HG03108 (cell line): ENCODE measurements at regions not wholly inside any gene's neighbourhood (a gene's known extent, or its start where the extent isn't known, plus 50 kb on each side); places are given as distances from the start of the nearest gene placed in this dataset.
"Not testable (repeated sequence)": the region's sequence is repeated elsewhere in the genome, so short reads cannot be mapped to it uniquely, and the experiment has no call there.

Experiments used
- ATAC-seq: cut with Tn5 transposase; IDR thresholded peaks from one replicate; pipeline ENCODE4 v1.9.1; 2021; ENCODE audit warnings: moderate library complexity; ENCODE audit not compliant: unreplicated experiment

DNA sequence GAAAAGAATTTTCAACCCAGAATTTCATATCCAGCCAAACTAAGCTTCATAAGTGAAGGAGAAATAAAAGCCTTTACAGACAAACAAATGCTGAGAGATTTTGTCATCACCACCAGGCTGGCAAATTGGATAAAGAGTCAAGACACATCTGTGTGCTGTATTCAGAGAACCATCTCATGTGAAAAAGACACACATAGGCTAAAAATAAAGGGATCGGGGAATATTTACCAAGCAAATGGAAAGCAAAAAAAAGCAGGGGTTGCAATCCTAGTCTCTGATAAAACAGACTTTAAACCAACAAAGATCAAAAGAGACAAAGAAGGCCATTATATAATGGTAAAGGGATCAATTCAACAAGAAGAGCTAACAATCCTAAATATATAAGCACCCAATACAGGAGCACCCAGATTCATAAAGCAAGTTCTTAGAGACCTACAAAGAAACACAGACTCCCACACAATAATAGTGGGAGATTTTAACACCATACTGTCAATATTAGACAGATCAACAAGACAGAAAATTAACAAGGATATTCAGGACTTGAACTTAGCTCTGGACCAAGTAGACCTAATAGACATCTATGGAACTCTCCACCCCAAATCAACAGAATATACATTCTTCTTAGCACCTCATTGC is 55.9 kb upstream of the ACSM6 start:
- not testable (repeated sequence) for ATAC-seq

DNA sequence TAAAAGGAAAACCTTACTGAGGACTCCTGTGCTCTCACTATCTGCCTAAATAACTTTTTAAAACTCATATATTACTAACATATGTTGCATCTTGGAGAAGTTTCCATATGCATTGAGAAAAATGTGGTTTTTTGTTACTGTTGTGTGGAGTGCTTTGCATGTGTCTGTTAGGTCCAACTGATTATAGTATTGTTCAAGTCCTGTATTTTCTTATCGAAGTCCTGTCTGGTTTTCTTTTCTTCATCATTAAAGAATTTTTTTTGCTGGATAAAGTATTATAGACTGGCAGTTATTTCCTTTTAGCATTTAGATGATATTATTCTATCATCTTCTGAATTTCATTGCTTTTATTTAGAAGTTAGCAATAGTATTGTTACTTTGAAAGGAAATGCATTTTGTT is 59.5 kb upstream of the ACSM6 start:
- ATAC-seq: no peak

DNA sequence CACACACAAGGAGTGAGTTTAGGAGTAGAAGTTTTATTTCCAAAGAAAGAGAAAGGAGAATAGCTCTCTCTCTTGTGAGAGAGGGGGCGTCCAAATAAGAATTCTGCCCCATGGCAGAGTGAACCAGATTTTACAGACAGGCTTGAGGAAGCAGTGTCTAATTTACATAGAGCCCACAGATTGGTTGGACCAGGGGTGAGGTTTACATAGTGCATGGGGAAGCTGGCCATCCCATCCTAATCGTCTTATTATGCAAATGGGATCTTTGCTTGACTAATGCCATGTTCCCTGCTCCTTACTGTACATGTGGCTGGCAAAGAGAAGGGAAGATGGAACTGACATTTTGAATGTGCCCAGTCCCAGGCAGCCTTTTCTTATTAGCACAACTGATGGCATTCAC is 60.0 kb upstream of the ACSM6 start:
- no peak for ATAC-seq

DNA sequence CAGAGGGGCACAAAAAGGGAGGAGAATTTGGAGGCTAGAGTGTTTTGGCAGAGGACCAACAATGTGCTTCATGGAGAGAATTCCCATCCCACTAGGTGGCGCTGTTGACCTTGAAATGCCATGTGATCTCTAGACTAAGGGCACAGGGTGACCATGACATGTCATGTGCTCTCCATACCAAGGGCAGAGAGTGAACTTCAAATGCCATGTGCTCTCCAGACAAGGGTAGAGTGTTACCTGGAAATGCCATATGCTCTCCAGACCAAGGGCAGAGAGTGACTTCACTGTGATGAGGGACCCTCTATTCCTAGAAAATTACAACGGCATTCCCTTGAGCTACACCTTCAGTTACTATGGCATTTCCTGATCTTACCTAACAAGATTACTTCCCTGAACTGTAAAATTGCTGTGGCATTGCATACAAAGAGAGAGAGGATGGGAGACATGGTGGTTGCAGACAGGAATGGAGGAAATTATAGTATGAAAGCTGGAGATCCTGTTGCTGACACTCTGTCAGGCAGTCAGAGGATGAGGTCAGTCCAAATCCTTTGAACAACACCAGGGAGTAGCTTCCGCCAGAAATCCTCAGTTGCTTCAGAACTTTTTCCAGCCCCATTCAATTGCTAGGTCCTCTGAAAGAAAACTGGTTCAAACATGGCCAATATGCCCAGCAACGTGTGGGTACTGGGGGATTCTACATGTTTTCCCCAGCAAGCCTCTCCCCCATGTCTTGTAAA is 60.9 kb upstream of the ACSM6 start:
- ATAC-seq: peak; percentile 69

DNA sequence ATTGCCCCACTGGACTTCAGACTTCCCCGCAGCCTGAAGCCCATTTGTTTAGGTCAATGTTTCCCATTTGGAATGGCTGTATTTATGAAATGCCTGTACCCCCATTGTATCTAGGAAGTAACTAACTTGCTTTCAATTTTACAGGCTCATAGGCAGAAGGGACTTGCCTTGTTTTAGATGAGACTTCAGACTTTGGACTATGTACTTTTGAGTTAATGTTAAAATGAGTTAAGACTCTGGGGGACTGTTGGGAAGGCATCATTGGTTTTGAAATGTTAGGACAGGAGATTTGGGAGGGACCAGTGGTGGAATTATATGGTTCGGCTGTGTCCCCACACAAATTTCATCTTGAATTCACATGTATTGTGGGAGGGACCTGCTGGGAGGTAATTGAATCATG is 61.1 kb upstream of the CYP2C8 start:
- ATAC-seq: not testable (repeated sequence)

DNA sequence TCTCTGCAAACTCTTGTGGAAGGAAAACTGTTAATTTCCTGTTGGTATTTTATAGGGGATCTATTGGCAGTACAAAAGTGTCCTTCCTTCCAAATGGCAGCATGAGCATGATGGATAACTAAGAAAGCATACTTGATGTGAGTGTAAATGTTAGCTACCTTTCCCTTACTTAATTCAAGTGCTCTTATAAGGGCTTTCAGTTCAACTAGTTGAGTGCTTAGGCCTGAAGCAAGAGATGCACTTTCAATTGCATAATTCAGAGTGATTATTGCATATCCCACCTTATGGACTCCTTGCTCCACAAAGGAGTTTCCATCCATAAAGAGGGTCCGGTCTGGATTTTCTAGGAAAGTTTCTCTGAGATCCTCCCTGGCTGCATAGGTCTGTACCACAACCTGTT is 56.3 kb upstream of the CYP2C8 start:
- ATAC-seq: no peak

DNA sequence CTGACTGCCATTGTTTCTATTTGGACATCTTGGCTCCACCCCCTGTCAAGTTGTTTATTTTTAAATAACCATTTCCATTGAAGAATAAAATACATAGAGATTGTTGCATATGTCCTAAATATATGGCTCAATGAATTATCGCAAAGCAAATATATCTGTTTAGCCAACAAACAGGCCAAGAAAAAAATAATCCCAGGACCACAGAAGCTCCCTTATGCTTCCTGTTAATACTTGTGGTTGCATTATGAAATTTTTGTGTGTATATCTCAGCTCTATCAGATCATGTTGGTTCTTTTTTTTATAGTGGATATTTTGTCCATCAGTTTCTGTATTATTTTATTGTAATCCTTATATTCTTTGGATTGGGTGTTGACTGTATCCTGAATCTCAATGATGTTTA is 53.4 kb upstream of the CYP2C8 start:
- ATAC-seq: no peak

DNA sequence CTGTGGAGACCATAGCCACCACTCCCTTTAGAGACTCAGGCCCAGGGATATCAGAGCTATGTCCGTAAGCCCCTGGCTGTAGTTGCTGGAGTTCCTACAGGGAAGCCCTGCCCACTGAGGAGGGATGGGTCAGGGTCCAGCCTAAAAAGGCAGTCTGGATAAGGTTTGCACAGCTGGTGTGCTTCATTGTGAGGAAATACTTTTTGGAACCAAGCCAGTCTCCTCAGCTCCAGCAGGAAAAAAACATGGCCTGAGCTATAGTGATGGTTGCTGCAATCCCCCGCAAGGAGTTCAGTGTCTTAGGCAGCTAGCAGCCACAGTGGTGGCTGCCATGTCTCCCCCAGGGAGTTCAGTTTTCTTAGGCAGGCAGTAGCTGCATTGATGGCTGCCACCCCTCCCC is 52.6 kb upstream of the CYP2C8 start:
- ATAC-seq: no peak
